ENCODE measurements at regions not wholly inside any gene's neighbourhood (a gene's known extent, or its start where the extent isn't known, plus 50 kb on each side); places are given as distances from the start of the nearest gene placed in this dataset.
"Not testable (repeated sequence)": the region's sequence is repeated elsewhere in the genome, so short reads cannot be mapped to it uniquely, and the experiment has no call there.

DNA sequence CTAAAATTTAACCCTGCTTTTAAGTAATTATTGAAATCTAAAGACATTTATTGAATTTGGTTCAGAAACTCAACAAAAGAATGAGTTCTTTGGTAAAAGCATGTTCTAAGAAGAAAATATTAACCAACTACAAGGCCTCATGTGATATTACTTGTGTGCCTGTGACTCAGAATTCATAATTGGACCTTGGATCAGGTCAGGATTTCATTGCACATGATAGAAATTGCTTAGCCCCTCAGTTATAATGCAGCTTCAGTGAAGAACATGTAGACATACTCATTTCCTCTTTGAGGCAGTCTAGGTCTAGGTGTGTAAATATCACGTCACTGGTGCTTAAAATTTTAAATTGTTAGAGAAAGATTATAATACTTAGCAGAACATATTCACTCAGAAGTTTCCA lies 410.0 kb upstream of the SOX9 start:
- no peak for DNase-seq

DNA sequence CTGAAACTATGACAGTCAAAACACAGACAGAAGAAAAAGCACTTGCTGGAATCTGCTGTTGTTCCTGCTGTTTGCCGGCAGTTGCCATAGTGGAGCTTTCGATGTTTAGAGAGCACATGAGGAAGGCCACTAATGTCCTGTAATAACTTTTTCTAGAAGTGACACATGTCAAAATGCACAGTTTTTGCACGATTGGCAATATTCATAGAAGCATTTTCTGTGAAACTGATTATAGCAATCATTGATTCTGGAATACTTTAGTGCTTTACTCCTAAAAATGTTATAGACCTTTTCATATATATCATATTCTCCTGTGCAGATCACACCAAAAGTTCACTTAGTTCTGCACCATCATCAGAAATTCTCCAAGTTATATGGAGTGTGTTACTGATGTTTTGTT lies 407.0 kb upstream of the SOX9 start:
- no peak for DNase-seq

DNA sequence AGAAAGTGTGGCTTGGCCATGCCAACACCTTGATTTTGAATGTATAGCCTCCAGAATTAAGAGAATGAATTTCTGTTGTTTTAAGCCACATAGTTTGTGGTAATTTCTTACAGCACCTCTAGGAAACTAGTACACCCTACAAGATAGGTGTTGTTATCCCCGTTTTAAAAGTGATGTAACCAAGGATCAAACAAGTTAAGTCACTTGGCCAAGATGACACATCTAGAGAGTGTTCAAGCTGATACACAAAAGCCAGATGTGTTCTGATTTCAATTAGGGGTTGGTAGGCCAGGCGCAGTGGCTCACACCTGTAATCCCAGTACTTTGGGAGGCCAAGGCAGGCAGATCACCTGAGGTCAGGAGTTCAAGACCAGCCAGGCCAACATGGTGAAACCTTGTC lies 396.5 kb upstream of the SOX9 start:
- no peak for DNase-seq

DNA sequence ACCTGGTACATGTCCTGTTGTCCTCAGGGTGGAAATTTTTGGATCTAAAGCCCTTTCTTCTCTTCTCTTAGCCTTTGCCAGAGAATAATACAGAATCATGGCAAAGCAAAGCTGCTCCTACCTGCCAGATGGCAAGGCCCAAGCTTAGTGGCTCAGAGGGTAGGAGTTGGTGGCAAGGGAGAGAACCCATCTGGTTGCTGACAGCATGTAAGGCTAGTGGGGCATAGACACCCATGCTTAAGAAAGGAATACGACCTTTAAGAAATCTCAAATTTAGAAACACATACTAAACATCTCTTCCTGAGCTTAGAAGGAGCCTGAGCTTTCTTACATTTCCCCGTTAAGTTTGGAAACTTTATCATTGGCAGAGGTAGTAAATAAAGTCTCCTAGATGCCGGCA lies 395.0 kb upstream of the SOX9 start:
- DNase-seq, result no peak

DNA sequence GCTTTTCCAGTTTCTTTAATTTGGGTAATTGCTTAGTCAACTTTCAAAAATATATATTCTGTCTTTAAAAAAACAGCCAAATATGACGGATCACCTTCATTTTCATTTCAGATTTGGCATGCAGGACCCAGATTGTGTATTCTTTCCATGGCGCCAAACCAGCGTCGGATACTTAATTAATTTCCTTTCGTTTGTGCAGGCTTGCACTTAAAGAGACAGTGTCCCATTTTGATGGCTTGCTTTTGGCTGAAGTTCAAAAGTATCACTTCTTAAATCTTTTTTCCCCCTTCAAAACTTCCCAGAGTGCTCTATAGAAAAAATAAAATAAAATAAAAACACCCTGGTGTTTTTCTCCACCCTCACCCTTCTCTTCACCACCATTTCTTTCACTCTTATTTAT lies 394.5 kb upstream of the SOX9 start:
- no peak for DNase-seq

DNA sequence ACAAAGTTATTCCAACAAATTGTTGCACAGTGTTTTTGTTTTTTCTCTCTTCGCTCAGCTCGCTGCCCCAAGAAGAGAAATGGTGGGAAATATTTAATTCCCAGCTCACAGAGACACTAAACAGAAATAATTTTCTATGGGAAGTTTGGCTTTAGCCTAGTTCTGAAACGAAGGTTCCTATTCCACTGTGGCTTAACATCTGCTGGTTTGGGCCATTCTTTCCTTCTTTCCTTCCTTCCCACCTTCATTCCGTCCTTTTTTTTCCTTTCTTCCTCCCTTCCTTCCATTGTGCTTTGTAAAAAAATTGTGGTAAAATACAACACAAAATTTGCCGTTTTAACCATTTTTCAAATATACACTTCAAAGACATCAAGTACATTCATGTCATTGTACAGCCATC lies 393.5 kb upstream of the SOX9 start:
- DNase-seq, result no peak

DNA sequence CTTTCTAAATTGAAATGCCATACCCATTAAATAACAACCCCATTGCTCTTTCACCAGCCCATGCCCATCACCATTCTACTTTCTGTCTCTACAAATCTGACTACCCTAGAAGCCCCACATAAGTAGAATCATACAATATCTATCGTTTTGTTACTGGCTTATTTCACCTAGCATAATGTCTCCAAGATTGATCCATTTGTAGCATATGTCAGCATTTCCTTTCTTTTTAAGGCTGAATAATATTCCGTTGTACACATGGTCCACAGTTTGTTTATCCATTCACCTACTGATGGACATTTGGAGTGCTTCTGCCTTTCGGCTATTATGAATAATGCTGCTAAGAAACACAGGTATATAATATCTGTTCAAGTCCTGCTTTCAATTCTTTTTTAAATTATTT lies 393.1 kb upstream of the SOX9 start:
- DNase-seq, result no peak

DNA sequence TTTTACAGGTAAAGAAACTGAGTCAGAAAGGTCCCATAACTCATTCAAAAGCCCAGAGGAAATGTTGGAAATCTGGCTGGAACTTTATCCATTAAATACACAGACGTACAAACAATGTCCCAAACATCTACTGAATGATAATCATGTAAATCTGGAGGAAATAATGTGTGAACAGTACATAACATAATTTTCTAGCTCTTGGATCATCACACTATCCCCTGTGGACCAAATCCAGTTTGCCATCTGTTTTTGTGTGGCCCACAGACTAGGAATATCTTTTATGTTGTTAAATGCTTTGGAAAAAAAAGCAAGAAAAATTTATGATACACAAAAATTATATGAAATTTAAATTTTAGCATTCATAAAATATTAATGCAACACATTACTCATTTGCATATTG lies 389.9 kb upstream of the SOX9 start:
- no peak for DNase-seq

DNA sequence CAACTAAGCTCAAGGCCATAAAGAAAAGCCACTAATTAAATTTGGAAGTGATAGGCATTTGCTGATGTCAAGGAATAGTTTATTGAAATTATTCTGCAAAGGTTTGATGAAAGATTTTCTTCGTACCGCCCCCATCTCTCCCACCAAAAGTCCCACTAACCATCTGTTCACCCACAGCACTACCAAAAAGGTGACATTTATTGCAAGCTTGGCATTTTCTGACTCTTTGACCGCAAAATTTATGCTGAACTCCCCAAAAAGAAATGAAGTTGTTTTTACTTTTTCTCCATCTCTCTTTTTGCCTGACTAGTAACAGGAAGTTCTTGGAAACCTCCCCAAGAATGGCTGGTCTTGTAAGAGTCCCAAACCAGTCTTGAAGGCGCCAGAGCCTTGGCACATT lies 384.9 kb upstream of the SOX9 start:
- no peak for DNase-seq

DNA sequence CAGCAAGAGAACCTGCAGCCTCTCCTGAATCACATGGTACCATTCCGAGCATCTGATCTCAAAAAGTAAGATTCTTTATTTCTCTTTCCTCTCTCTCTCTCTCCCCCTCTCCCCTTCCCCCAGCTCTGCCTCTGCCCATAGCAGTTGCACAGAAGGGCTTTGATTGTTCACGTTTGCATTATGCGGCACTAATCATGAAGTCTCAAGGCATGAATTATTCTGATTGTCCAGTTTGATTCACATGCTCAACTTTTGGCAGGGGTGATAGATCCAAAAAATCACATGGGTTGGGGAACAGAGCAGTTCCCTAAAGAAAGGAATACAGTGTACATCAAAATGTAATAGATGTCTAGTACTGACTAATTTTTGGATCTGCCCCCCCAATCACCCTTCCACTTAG lies 380.0 kb upstream of the SOX9 start:
- no peak for DNase-seq

DNA sequence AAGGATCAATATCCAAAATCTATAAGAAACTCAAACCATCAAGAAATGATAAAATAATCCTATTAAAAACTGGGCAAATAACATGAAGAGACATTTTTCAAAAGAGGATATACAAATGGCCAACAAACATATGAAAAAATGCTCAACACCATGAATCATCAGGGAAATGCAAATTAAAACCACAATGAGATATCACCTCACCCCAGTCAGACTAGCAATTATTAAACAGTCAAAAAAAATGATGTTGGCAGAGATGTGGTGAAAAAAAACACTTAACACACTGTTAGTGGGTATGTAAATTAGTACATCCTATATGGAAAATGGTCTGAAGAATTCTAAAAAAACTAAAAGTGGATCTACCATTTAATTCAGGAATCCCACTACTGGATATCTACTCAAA lies 379.0 kb upstream of the SOX9 start:
- DNase-seq, result no peak

DNA sequence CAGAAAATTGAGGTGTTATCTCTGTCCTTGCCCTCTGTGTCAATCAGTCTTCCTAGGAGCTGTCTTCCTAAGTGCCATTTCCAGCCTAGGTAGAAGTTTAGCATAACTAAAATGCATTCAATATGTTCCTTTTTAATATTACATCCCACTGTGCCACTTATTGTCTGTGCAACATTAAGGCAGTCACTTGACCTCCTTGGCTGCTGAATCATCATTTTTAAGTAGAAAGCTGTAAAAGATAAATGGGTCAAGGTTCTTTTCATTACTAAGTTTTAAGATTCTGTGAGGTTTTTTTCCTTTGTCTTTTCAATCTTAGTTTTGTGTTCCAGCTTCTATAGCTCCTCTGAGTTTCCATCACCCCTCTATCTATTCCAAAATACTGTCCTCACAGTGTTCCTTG lies 371.9 kb upstream of the SOX9 start:
- no peak for DNase-seq

DNA sequence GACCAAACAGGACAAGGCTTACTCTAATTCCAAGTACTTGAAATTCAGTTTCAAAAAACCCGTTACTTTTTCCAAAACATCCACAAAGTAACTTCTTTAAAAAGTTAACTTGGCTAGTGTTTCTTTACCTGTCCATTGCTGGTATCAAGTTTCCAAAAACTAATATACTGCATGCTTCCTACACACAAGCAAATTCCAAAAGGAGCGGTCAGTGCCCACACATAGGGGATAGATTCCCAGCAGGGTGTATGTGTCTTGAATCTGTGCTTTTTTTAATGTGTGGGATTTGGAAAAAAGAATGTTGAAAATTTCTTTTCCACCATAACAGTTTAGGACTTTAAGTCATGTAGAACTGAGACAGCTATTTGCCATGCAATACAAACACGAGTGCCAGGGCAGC lies 367.8 kb upstream of the SOX9 start:
- DNase-seq, result no peak

DNA sequence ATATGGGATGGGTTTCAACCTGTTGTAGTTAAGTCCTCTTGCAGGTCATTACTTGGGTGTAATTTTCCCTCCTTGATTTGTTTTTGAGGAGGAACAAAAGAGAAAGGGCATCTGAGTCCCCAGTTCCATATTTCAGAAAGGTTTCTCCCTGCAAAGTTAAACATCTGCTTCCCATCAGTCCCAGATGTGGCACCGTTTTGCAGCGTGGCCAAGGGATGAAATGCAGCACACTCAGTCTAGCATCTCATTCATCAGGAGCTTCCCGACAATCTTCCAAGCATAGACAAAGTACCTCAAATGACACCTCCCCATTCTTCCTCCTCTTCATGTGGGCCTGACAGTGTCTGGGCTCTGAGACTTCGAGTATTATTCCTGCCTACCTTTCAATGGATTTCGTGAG lies 363.7 kb upstream of the SOX9 start:
- no peak for DNase-seq

DNA sequence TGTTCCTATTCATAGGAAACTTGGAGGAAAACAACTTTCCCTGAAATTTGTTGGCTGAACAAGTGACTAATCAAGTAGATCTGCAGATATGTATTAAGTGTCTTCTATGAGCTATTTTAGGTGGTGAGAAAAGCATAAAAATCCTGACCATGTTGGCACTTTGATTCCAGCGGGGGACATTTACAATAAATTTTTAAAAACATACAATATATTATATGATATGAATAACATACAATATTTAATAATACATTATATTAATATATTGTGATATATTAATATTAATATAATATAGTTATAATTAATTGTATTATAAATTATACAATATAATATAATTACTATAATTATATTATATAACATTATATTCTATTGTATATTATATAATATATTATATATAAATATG lies 362.9 kb upstream of the SOX9 start:
- no peak for DNase-seq

DNA sequence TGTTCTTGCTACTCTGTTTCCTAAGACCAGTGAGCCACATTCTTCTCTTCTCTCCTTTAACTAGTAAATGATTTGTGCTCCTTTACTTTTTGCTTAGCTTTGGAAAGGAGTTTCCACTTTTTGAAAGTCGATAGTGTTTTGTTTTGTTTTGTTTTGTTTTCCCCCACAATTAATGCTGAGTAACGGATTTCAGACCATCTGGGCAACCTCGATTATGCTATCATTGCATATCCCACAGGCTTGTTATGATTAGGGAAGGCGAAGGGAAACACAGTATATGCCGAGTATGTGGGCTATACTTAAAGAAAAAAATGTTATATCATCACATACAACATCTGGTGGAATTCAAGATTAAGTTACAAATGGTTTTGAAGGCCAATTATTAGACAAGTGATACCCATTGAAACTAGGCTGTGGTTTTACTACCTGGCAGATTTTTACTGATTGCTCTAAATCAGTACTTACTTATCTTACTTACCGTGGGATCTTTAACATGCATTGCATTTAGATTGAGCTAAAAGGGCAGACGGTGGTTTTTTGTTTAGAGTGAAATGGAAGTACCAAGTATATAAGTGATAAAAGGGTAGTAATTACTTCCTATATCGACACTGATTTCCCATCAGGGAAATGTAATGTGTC lies 361.3 kb upstream of the SOX9 start:
- no peak for DNase-seq

DNA sequence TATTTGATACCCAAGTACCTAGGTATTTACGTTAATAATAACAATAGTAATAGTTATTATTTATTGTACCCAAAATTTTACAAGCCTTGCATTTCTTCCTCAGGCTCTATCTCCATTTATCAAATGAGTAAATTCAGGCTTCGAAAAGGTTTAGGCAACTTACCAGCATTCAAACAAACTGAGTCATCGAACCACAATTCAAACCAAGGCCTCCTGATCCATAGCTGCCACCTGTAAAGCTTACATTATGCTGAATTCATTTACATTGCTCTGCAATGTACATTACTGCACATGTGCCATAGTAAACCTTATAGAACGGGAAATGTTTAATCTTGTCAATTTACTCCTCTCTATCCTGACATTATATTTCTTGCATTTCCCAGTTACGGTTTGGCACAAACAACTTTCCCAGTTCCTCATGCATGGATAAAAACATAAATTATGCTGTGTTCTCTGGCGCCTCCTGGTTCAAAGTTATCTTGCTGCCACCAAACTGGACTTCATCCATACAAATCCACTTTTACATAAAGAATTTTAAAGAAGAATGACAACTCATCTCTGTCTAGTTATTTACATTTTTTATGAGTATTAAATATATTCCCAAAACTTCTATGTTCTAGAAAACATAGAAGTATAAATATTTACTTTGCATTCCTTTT lies 360.6 kb upstream of the SOX9 start:
- DNase-seq, result no peak

DNA sequence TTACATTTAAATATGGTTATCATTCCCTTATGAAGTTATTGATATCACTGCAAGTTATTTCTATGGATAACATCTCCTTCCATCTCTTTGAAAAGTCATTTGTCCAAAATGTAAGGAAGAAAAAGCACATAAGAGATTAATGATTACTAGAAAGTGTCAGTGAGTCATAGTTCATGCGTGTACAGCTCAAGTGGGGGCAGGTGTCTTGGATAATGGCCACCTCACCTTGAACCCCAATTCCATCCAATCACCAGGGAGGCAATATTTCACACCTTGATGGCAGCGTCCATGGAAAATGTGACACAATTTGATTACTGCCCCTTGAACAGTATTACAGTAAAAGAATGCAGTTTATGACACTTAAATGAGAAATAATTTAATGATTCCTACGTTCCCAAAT lies 358.3 kb upstream of the SOX9 start:
- DNase-seq, result no peak

DNA sequence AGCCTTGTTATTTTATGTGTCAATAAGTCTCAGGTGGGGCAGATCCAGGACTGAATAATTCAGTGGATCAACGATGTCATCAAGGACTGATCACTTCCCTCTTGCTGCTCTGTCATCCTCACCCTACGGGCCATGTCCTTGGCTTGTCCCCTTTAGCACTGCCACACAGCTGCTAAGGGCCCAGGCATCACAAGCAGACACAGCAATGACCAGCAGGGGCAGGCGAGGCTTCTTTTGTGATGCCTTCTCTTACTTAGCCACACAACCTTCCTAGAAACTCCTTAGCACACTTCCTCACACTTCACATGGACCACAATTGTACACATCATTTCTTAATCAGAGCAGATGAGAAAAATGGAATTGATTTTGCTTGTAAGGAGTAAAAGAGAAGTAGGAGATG lies 356.3 kb upstream of the SOX9 start:
- no peak for DNase-seq

DNA sequence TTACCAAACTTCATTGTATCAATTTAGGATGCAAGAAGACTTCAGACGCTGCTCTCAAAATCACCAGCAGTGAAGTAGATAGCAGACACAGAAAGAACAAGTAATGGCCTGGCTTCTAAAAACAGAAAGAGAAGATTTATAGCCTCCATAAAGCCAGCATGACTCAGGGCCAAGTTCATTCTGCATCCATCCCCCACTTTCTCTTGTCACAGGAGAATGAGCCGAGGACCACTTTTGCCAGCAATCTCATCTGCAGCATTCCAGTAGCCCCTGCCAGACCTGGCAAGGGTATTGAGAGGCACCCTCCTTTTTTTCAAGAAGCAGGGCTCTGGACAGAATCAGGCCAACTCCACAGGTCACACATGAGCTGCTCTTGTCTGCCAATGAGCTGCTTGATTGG lies 355.4 kb upstream of the SOX9 start:
- DNase-seq, result no peak

DNA sequence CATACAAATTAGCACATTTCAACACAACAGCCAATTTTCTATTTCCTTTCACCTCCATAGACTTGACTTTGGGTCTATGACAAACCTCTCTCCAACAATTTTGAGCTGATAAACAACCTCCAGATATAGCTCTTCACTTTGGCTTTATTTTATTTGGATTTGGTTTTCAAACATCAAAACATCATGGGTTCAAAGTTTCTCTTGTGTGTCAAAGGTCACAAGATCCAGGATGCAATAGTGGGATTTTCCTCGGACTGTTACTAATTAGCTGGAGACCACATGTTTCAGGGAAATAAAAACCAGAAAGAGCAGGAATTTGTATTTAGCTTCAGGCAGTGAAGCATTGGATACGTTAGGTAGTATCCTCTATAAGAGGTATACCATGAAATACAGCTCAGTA lies 351.0 kb upstream of the SOX9 start:
- DNase-seq, result no peak

DNA sequence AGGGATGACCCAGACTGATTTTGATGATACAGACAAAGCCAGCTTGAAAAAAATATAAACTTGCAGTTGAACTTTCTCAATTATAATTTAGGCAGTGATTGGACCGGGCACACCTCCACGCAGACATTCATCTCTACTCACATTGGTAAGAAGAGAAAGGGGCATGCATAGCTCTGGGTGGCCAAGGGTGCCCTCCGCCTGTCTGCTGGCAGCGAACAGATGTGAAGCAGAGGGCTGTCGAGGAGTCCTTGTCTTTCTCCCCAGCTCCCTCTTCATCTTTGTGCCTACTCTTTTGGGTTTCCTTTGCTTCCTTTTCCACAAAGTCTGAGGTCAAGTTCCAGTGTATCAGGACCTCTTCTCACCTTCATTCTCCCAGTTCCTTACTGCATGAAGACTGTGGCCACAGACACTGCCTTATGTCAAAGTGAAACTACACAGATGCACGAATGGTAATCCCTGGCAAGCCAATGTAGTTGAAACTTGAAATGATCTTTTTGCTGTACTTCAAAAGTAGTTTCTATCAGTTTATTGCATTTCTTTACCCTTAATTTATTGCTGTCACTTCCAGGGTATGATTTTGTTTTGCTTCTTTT lies 343.7 kb upstream of the SOX9 start:
- DNase-seq, result no peak

DNA sequence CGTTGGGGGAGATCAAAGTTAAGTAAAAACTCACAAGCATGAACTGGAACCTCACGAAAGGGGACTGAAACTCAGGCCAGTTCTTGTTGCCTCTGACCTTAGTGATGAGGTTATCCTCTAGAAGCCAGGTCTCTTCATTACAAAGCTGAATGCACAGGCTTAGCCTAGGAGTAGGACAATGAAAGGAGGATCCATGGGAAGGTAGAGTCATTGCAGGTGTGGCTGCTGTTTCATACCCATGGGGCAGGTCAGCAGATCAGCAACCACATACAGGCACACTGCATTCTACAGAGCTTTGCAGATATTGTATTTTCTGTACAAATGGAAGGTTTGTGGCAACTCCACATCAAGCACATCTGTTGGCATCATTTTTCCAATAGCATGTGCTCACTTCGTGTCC lies 341.3 kb upstream of the SOX9 start:
- no peak for DNase-seq

DNA sequence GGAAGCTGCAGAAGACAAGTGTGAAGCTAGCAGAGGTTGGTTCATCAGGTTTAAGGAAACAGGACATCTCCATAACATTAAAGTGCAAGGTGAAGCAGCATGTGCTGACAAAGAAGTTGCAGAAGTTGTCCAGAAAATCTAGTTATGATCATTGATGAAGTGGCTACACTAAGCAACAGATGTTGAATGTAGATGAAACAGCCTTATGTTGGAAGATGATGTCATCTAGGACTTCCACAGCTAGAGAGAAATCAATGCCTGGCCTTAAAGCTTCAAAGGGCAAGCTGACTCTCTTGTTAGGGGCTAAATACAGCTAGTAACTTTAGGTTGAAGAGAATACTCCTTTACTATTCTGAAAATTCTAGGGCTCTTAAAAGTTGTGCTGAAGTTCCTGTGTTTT lies 340.2 kb upstream of the SOX9 start:
- no peak for DNase-seq

DNA sequence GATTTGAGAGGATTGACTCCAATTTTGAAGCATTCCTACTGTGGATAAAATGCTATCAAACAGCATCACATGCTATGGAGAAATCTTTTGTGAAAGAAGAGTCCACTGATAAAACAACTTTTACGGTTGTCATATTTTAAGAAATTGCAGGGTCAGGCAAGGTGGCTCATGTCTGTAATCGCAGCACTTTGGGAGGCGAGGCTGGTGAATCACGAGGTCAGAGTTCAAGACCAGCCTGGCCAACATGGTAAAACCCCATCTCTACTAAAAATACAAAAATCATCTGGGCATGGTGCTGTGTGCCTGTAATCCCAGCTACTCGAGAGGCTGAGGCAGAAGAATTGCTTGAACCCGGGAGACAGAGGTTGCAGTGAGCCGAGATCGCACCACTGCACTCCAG lies 338.8 kb upstream of the SOX9 start:
- not testable (repeated sequence) for DNase-seq

All from SIG-M5 (cell line).